HG03280 (cell line): ENCODE measurements at regions not wholly inside any gene's neighbourhood (a gene's known extent, or its start where the extent isn't known, plus 50 kb on each side); places are given as distances from the start of the nearest gene placed in this dataset.

Experiments
- ATAC-seq: cut with Tn5 transposase; IDR thresholded peaks from one replicate; pipeline ENCODE4 v1.9.1; 2021; ENCODE audit warnings: mild to moderate bottlenecking, moderate library complexity; ENCODE audit not compliant: unreplicated experiment

DNA sequence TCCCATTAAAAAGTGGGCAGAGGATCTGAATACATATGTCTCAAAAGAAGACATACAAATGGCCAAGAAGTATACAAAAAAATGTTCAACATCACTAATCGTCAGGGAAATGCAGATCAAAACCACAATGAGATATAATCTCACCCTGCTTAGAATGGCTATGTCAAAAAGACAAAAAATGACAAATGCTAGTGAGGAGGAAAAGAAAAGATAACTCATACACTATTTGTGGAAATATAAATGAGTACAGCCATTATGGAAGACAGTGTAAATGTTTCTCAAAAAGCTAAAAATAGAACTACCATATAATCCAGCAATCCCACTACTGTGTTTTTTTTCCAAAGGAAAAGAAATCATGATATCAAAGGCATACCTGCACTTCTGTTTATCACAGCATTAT, 450.7 kb downstream of the EFNA5 start:
- no peak for ATAC-seq

DNA sequence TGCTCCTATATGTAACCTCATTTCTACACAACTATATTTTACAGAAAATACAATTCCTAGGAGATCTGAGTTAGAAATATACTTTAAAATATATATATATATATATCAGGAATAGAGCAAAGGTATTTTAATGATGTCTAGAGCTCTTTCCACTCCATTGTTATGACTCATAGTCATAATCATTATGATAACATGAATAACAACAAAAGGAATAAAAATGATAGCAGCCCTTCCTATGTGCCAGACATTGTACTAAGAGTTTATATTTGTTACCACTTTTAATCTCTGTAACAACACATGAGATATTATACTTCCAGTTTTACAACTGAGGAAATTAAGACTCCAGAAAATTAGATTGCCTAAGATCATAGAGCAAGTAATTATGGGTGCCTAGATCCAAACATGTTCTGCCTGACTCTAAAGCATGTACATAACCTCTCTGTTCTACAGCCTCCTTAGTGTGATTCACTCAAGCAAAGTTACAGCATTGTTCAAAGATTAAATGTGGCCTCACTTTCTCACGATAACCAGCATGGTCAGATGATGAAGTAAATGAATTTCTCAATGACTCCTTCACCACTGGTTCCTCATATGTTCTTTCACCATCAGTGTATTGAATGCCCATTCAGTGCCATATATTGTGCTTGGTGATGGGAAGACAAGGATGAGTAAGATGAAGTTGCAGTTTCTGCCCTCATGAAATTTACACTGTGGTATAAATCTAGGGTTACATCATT, 452.1 kb downstream of the EFNA5 start:
- ATAC-seq, result no peak

DNA sequence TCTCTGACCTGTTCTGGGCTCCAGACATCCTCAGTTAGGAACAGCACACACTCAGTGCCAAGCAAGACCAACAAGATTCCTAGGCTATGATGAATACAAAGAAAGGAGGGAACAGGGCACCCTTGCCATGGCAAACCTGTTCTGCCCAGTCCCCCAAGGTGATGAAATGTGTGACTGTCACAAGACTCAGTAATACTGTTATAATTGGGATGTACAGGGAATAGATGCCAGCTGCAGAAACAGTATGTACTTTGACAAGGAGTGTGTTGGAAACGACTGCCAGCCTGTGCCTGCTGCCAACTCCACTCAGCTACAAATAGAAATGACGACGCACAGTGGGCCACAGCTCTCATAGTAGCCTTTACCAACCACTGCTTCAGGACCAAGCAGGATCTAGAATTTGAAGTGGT, 453.0 kb downstream of the EFNA5 start:
- ATAC-seq, result no peak

DNA sequence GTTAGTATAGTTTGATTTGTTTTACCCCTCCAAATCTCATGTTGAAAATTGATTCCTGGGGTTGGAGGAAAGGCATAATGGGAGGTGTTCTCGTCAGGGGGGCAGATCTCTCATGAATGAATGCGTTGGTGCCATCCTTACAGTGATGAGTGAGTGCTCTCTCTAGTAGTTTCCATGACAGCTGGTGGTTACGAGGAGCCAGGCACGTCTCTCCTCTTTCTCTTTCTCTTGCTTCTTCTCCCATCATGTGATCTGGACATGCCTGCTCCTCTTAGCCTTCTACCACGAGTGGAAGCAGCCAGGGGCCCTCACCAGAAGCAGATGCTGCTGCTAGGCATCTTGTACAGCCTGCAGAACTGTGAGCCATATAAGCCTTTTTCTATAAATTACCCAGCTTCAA, 454.1 kb downstream of the EFNA5 start:
- no peak for ATAC-seq

DNA sequence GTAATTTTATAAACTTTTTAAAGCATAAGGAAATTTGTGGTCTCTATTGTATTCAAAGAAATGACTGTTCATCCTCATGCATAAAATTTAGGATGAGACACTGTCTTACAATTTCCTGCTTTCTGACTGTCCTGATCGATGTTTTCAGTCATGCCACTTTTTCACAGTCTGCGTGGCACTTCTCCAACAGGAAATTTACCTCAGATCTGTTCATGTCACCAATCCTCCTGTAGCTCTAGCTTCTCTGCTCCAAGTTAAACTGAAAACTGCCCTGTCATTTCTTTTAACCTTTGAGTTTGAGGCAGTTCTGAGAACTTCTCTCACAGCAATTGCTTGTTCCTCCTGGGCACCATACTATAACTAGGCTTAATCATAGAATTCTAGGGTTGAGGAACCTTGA, 455.1 kb downstream of the EFNA5 start:
- no peak for ATAC-seq

DNA sequence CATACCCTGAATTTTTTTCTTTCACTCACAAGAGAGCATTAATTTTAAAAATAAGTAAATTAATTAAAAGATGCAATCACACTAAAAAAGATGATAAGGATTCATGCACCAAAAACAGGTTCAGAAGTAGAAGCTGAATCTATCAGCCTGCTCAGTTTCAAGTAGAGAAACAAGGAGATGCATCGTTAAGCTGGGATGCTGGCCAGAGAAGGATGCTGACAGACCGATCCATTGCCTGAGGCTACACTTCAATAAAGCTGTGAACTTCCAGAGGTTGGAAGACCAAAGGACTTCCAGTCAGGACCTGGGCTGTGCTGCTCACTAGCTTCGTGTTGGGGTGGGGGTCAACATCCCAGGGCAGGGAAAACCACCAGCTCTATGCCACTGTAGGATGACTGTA, 457.7 kb downstream of the EFNA5 start:
- ATAC-seq, result no peak

DNA sequence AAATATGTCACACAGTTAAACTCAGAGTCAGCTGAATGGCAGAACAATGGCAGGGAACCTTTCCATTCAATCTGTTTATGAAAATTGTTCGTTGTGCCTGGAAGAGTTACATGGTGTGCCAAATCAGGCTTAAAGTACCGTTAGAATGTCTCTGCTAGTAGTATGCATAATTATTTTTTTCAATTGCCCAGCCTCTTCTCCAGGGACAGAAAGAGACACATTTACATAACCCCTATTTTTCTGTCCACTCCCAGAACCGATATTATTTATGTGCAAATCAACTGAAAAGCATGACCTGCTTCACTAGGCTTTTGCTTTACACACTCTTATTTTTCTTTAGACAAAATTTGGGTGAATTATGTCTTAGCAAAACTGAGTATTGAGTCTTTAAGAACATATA, 459.1 kb downstream of the EFNA5 start:
- no peak for ATAC-seq

DNA sequence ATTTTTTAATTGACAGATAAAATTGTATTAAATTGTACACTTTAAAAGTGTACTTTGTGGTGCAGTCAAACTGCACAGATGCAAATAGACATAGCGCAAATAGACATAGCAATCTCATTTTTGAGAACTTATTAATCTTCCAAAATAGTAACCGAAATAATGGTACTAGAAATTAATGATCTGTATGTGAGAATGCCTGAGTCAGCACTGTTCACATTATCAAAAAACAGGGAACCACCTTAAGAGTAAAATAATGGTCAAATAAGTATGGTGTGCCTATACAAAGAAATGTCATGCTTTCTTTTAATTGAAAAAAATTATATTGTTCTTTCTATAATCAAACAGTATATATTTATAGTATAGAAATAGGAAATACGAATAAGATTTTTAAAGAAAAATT, 461.9 kb downstream of the EFNA5 start:
- no peak for ATAC-seq

DNA sequence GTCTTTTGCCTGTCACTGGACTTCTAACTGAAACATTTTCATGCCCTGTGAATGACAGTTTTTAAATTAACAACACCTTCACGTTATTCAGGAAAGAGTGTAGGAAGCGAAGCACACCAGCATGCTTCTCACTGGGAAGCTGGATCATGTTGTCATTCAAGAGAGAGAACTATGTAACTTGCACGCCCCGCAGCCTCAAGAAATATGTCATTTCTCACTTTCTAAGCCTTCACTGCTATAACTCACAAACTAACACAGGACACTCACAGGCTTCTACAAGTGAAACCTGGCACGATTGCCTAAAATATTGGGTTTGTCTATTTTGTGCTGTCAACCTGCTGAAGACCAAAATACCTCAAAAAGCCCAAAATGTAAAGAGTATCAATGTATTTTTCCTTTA, 466.3 kb downstream of the EFNA5 start:
- no peak for ATAC-seq

DNA sequence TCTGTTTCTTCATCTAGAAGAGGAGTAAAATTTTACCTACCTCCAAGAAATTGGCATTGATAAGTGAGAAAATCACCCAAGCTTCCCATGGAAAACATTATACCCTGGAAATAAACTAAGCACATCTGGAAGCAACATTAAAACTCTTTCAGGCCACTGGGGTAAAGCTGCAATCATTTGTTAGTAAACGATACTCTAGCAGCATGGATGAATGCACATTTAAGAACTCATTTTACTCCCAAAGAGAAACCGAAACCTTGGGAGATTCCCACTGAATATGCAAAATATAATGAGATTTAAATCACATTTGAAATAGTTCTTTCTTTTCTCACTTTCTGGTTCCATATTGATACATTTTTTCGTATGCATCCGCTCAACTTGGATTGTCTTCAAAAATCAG, 467.5 kb downstream of the EFNA5 start:
- ATAC-seq, result no peak

DNA sequence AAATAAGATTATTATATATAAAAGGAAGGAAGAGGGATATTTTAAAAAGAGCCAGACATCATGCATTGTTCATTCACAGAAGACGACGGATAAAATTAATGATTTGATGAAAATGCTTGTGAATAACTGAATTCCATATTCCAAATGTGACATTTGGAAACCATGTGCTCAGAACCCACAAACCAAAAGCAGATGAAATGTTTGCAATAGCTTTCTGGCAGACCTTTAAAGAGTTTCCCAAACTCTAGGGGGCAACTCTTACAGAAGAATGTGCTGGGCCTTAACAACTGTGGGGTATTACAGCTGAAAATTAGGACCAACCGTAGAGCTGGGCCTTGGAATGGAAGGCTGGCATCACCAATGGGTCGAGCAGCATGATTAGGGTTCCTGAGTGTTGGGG, 471.0 kb downstream of the EFNA5 start:
- ATAC-seq, result no peak

DNA sequence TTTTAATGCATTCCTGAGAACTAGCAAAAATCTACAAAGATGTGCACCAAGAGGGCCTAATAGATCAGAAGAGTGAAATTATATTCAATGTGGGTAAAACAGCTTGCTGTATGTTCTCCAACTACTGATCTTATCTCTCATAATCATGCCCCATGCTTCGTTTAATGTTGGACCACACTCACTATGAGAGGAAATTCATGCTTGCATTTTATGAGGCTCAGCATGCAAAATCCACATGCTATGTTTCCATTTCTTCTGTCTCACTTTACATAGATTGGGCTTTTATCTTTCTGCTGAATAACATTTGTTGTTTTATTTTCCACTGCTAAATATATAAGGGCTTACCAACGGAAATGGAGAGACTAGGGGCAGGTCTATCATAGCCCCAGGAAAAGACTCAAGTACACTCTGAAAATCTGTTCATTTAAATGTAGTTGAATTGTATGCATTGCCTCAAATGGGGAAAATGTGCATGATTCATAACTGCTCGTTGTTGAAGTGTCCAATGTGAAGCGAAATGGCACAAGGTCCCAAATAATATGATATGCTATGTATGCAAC, 474.2 kb downstream of the EFNA5 start:
- no peak for ATAC-seq

DNA sequence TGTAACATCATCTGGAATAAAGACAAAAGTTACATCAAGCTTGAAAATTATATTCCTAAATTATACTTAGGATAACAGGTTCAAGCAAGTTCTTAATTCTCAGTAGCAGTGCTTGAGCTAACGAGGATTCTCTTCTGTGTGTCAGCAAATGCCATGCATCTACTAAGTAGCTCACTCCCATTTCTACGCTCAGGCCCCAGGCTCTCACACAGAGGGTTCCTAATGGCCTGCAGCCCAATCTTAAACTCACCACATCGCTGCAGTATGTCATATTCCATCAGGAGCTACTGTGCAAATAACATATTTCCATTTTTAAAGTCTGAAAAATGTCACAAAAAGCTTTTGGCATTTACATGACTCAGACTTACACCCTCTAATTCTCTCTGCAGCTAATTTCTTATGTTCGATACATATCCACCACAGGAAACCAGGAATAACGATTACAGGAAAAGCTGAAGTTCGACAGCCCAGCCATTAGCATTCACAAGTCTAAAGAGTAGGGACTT, 474.8 kb downstream of the EFNA5 start:
- ATAC-seq, result no peak

DNA sequence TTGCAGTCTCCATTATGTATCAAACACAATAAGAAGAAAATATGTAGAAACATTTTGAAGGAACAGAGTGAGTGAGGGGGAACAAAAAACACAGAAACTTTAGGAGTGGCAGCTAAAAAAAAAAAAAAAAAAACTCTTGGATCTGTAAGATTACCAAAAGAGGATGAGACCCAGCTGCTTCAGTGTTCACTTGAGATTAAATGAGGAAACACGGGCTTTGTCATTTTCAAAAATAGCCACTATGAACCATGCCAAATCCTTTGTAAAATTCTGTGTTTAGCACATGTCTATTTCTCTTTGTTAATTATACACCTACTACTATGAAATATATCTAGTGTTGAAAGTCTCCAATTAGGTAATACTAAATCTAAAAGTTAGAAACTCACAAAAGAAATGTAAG, 485.9 kb downstream of the EFNA5 start:
- no peak for ATAC-seq

DNA sequence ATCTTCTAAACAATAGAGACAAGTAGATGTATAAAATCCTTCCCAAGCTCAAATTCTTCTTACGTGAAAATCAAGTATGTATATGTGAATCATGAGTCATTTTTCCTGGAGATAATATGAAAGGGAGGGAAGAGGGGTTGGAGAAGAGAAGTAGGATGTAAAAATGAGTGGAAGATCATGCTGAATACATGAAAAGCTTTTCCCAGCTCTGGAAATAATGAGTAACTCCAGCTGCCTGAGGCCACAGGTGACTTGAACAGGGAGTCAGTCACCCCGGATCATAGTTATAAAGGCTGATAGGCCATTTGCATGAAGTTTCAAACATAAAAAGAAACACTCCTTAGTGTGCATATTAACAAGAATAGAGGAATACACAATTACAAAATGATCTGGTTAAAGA, 486.7 kb downstream of the EFNA5 start:
- no peak for ATAC-seq

DNA sequence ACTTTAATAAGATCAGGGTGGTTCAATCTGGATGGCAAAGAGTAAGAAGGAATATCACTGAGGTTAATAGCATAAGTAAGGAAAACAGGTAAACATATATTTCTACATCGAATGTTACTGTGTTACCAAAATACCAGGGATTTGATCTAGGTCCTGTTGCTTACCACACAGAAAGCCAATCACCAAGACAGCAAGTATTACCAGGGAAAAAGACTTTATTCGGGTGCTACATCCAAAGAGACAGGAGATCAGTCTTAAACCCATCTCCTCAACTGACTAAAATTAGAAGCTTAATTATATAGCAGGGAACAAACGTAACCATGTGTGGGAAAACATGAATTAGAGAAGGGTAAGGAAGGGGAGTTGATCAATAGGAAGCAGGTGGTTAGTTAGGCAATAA, 500.1 kb downstream of the EFNA5 start:
- ATAC-seq, result no peak

DNA sequence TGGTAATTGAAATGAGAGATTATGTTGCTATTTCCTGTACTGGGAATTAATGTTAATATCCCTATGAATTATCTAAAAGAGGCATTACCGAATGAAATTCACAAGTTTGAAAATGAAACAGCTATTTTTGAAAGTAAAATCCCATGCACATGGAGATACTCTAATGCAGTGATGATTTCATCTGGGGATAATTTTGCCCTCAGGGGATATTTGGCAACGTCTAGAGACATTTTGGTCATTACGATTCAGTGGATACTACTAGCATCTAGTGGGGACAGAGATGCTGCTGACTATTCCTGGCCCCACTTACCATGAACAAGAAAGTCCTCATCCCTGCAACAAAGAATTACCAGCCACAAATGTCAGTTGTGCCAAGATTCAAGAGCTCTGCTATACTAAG, 500.9 kb downstream of the EFNA5 start:
- no peak for ATAC-seq

DNA sequence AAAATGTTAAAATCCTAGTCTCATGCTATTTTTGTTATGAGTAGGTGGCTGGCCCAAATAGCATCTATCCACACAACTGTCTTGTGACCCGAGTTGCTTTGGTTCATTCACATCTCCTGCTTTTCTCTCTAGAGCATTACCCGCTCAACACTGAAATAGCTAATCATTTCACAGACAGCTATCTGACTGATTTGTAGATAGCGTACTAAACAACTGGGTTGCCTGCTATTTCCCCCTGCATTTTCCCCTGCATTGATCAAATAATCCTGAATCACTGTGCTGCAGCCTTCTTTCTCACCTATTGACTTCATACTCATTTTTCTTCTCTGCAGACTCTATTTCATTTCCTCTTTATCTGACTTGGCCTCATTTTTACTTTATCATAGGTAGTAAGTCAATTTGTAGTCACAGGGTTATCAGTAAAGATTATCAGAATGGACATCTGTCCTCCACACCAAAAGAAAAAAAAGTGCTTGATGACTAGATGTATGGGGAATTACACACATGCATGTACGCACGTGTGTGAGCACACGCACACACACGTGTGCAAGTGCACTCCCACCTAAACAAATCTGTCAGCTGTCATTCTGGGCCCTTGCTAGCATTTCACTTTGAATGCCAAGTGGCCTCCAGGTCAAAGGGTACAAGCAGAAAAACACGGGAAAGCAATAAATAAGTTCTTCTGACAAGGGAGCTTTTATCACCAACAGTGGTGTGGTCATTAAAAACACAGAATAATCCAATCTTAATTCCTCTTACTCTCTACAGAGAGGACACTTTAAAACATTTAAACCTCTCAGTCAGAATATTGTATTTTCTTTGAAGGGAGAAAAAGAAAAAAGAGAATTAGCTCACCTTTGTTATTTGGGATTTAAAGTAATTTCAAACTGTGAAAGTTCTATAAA, 501.6 kb downstream of the EFNA5 start:
- ATAC-seq, result no peak

DNA sequence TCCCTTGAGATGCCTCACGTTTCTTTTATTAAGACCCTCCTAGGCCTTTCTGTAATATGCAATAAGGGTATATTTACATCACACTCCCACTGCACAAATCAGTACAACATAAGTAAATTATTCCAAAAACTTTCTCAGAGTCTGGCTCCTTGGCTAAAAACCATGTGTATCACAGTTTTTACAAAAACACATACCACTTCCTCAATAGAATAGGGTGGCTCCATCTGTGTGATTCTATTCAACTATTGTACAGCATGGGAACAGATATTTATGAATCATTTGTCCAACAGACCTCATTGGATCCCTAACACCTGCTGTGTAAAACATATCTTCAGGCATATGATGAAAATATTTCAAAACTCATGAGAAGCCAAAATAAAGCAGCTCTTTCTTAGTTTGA, 502.7 kb downstream of the EFNA5 start:
- no peak for ATAC-seq

DNA sequence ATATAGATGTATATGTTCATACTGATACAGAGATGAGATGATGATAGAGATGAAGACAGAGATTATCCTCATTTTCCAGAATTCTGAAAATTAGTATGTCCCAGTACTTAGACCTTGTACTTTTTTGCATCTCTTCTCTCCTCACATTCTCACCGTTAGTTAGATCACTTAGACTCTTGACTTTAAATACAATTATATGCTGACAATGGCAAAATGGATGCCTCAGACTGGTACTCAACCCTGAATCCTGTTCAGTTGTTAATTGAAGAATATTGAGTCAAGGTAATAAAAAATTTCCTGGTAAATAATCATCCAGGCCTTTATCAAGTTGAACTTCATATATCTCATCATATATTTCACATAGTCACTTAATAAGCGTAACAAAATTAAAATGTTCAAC, 505.4 kb downstream of the EFNA5 start:
- no peak for ATAC-seq

DNA sequence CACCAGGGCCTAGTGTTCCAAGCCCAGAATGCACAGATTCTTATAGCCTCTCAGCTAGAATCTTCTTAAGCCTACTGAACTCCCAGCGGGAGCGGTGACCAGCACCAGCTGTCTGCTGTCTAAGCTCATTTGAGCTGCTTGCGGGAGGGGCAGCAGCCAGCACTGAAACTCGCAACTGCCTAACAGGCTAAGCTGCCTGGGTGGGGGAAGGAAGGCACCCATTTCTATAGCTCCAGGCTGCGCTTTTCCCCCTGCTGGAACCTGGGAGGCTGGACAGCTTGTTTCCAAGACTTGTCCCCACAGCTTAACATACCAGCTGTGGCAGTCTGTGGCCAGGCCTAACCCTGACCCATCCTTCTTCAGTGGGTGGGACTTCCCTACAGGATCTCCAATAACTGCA, 512.9 kb downstream of the EFNA5 start:
- no peak for ATAC-seq

DNA sequence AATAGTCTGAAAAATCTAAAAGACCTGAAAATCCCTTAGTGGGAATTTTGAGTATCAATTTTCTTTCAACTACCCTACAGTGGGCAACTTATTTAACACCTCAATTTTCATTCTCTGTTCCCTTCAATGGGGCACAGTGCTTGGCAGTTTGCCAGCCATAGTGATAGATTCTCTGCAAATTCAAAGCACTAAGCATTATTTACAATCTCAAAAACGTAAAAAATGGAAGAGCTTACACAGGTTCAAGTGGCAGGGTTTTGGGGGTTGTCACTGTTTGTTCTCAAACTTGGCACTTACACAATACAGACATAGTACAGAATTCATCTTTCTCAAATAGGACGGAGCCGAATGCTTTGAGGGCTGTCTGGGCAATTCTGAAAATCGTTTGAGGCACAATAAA, 515.0 kb downstream of the EFNA5 start:
- ATAC-seq, result no peak
